Esophagus muscularis mucosa (tissue), 4 donors: ENCODE measurements at regions not wholly inside any gene's neighbourhood (a gene's known extent, or its start where the extent isn't known, plus 50 kb on each side); places are given as distances from the start of the nearest gene placed in this dataset.

Experiments
- DNase-seq: peaks from one replicate; pipeline ENCODE4 v3.0.0-alpha.2; 2017; ENCODE audit errors: extremely low spot score
- H3K27ac ChIP-seq, 4 donors: fragments of 200-600 bp; sonication (generic); replicated peaks in 1 of 4; 1 replicate in 3 of 4; 2 replicates in 1 of 4; pipeline ENCODE4 v1.5.1; 2016 to 2019; ENCODE audit warnings: mild to moderate bottlenecking in 1 of 4
- H3K27me3 ChIP-seq, 4 donors: fragments of 200-600 bp; sonication (generic); one replicate each; pipeline versions ENCODE4 v1.5.1 to v1.6.0; 2016 to 2019
- H3K36me3 ChIP-seq, 4 donors: fragments of 200-600 bp; sonication (generic); one replicate each; pipeline ENCODE4 v1.5.1; 2016 to 2019
- H3K4me1 ChIP-seq, 4 donors: fragments of 200-600 bp; sonication (generic); one replicate each; pipeline ENCODE4 v1.5.1; 2016 to 2019
- H3K4me3 ChIP-seq, 4 donors: fragments of 200-600 bp; sonication (generic); 1 replicate in 2 of 4; 2 replicates in 2 of 4; pipeline ENCODE4 v1.5.1; 2016 to 2019; ENCODE audit warnings: mild to moderate bottlenecking in 4 of 4, moderate library complexity in 1 of 4
- H3K9me3 ChIP-seq, 4 donors: fragments of 200-600 bp; sonication (generic); 1 replicate in 3 of 4; 2 replicates in 1 of 4; pipeline ENCODE4 v1.5.1; 2016 to 2019
- CTCF ChIP-seq, 3 experiments: fragments of 200-600 bp in 2 of 3; fragments of 450-650 bp in 1 of 3; sonication (generic) in 2 of 3; IDR thresholded peaks; one replicate each; pipeline ENCODE4 v1.5.1; 2017 to 2019; ENCODE audit warnings: antibody characterized with exemption in 3 of 3, mild to moderate bottlenecking in 2 of 3, moderate library complexity in 1 of 3
- EP300 ChIP-seq: sonication (generic); formaldehyde crosslinking; IDR thresholded peaks from one replicate; pipeline ENCODE4 v1.6.1; 2017; ENCODE audit warnings: antibody characterized with exemption
- POLR2A ChIP-seq: fragments of 450-650 bp; IDR thresholded peaks from one replicate; pipeline ENCODE4 v1.6.1; 2017; ENCODE audit warnings: antibody characterized with exemption, moderate library complexity, mild to moderate bottlenecking, low read depth
- POLR2AphosphoS5 ChIP-seq, 2 donors: sonication (generic); formaldehyde crosslinking; IDR thresholded peaks; one replicate each; pipeline ENCODE4 v1.6.1; 2017; ENCODE audit warnings: antibody characterized with exemption in 2 of 2
- WGBS: methylation state at CpG from one replicate; pipeline ENCODE4 v1.1.5; 2018; 5-methylcytosine and 5-hydroxymethylcytosine counted together
- intact Hi-C: fragments of 100-400 bp; cut with DNase I; formaldehyde crosslinking; loops from one replicate; pipeline ENCODE4 v1.15.1; 2023

GRCh38 chr10:117727421-117727820 lies 184.9 kb downstream of the EMX2 start:
- WGBS: 73% methylated on average over 4 of the region's 4 CpGs
- Histone ChIP-seq H3K27ac (no peak overlapping the region), H3K27me3 (peaks cover 0 to 61% (median 0%) of the 10 kb centered on the region in 4 donors), H3K4me1 (no peaks in the 10 kb centered on the region), H3K4me3 (no peak overlapping the region), H3K36me3 (no peaks in the 10 kb centered on the region), H3K9me3 (peaks cover 0 to 3% (median 0%) of the 10 kb centered on the region in 4 donors)
- DNase-seq: no peak
- intact Hi-C loops: no loop called here
- TF ChIP-seq POLR2A (no peak), POLR2AphosphoS5 (IDR thresholded peaks at IDR 0.05) (no peak), EP300 (no peak), CTCF (IDR thresholded peaks at IDR 0.05) (no peak)

- Histone ChIP-seq H3K4me1 (no peaks in the 10 kb centered on the region), H3K27ac (no peak overlapping the region), H3K9me3 (peaks cover 0 to 3% (median 0%) of the 10 kb centered on the region in 4 donors), H3K4me3 (no peak overlapping the region), H3K36me3 (no peaks in the 10 kb centered on the region), H3K27me3 (peaks cover 0 to 63% (median 0%) of the 10 kb centered on the region in 4 donors)
- intact Hi-C loops: no loop called here
- TF ChIP-seq POLR2A (no peak), CTCF (IDR thresholded peaks at IDR 0.05) (no peak), POLR2AphosphoS5 (IDR thresholded peaks at IDR 0.05) (no peak), EP300 (no peak)
- DNase-seq: no peak
These were observed 185.5 kb downstream of the EMX2 start for GRCh38 chr10:117728087-117728486.

GRCh38 chr10:117729156-117729555 lies 186.6 kb downstream of the EMX2 start:
- H3K27me3 ChIP-seq: peaks cover 0 to 53% (median 3%) of the 10 kb centered on the region in 4 donors
- no peaks in the 10 kb centered on the region for H3K4me1 ChIP-seq
- no peak overlapping the region for H3K4me3 ChIP-seq
- H3K9me3 ChIP-seq: no peaks in the 10 kb centered on the region
- no peak for DNase-seq
- 87% methylated on average over 4 of the region's 4 CpGs for WGBS
- no peak overlapping the region for H3K27ac ChIP-seq
- intact Hi-C loops: no loop called here
- TF ChIP-seq EP300 (no peak), CTCF (IDR thresholded peaks at IDR 0.05) (no peak), POLR2A (no peak), POLR2AphosphoS5 (IDR thresholded peaks at IDR 0.05) (no peak)
- no peaks in the 10 kb centered on the region for H3K36me3 ChIP-seq

DNA sequence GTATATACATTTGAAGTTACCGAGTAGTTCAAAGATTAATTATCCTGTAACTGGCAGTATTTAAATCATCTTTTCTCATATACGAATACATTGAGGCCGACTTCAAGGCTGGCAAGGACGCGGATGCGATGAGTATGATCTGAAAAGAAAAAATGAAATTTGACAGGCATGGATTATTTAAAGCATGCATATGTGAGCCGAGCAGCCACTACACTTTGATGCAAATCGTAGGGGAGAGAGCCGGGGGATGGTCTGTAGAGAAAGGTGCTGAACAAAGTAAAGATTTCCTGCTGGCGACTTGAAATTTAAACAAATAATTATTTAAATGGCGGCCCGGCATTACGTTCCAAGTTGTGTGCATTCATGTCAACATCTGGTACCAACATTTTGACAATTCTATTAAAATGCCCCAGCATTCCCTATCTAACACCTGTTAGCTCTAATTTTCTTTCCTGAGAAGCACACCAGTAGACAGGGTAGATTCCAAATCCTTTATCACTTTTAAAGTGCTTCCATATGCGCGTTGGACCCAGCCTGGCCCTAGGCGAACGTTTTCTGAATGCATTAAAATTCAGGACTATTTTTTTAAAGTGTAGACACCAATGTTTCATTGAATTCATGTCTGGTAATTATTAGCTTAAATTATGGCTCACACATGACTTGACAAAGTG lies 188.7 kb downstream of the EMX2 start:
- intact Hi-C loops: no loop called here
- no peak for TF ChIP-seq CTCF (IDR thresholded peaks at IDR 0.05)
- no peak for TF ChIP-seq POLR2A
- TF ChIP-seq EP300: no peak
- no peak for TF ChIP-seq POLR2AphosphoS5 (IDR thresholded peaks at IDR 0.05)
- no peak overlapping the region for H3K27ac ChIP-seq
- H3K4me1 ChIP-seq: peaks cover 0 to 5% (median 2%) of the 10 kb centered on the region in 4 donors
- no peaks in the 10 kb centered on the region for H3K36me3 ChIP-seq
- no peak overlapping the region for H3K4me3 ChIP-seq
- WGBS: 52% methylated on average over 17 of the region's 17 CpGs
- no peaks in the 10 kb centered on the region for H3K9me3 ChIP-seq
- no peak for DNase-seq
- H3K27me3 ChIP-seq: peaks cover 0 to 71% (median 7%) of the 10 kb centered on the region in 4 donors
